ENCODE measurements at regions not wholly inside any gene's neighbourhood (a gene's known extent, or its start where the extent isn't known, plus 50 kb on each side); places are given as distances from the start of the nearest gene placed in this dataset.

- no peaks in the 10 kb centered on the region for H3K27me3 ChIP-seq
- intact Hi-C loops (cut with DNase I; ENCODE audit: low total_unique reads): loop anchor here (10.0 kb wide), 1 partner anchor 1316 kb away; no protein-coding TSS in a partner anchor
- H3K4me3 ChIP-seq: no peak overlapping the region
- H3K9me3 ChIP-seq: no peaks in the 10 kb centered on the region
- no peak overlapping the region for H3K27ac ChIP-seq
- TF ChIP-seq CTCF (IDR thresholded peaks at IDR 0.05) (no peak), POLR2A (IDR thresholded peaks at IDR 0.05) (no peak)
- DNase-seq: no peak
- no peaks in the 10 kb centered on the region for H3K36me3 ChIP-seq
- H3K4me1 ChIP-seq: no peaks in the 10 kb centered on the region
Measured at GRCh38 chr3:70870576-70870975, 558.1 kb upstream of the MDFIC2 start.

- no peaks in the 10 kb centered on the region for H3K27me3 ChIP-seq
- H3K36me3 ChIP-seq: no peaks in the 10 kb centered on the region
- no peak for DNase-seq
- no peak for TF ChIP-seq CTCF (IDR thresholded peaks at IDR 0.05)
- no peak for TF ChIP-seq POLR2A (IDR thresholded peaks at IDR 0.05)
- no peaks in the 10 kb centered on the region for H3K4me1 ChIP-seq
- intact Hi-C loops (cut with DNase I; ENCODE audit: low total_unique reads): no loop called here
- no peaks in the 10 kb centered on the region for H3K9me3 ChIP-seq
- no peak overlapping the region for H3K4me3 ChIP-seq
- no peak overlapping the region for H3K27ac ChIP-seq
Measured at GRCh38 chr3:70868561-70868960, 556.1 kb upstream of the MDFIC2 start.

GRCh38 chr3:70863049-70863448, 550.6 kb upstream of the MDFIC2 start:
- H3K9me3 ChIP-seq: no peaks in the 10 kb centered on the region
- H3K27me3 ChIP-seq: no peaks in the 10 kb centered on the region
- no peak for DNase-seq
- no peaks in the 10 kb centered on the region for H3K36me3 ChIP-seq
- H3K4me1 ChIP-seq: no peaks in the 10 kb centered on the region
- intact Hi-C loops (cut with DNase I; ENCODE audit: low total_unique reads): no loop called here
- H3K27ac ChIP-seq: no peak overlapping the region
- H3K4me3 ChIP-seq: no peak overlapping the region
- TF ChIP-seq POLR2A (IDR thresholded peaks at IDR 0.05) (no peak), CTCF (IDR thresholded peaks at IDR 0.05) (no peak)

- TF ChIP-seq CTCF (IDR thresholded peaks at IDR 0.05): no peak
- TF ChIP-seq POLR2A (IDR thresholded peaks at IDR 0.05): no peak
- Histone ChIP-seq H3K27me3 (no peaks in the 10 kb centered on the region), H3K27ac (peak overlapping the region; percentile 20 to 63), H3K9me3 (no peaks in the 10 kb centered on the region), H3K36me3 (no peaks in the 10 kb centered on the region), H3K4me1 (no peaks in the 10 kb centered on the region), H3K4me3 (no peak overlapping the region)
- intact Hi-C loops (cut with DNase I; ENCODE audit: low total_unique reads): no loop called here
- peak in 1 of 2 donors; percentile 44 for DNase-seq
Measured at GRCh38 chr3:70861855-70862254, 549.4 kb upstream of the MDFIC2 start.

- no peaks in the 10 kb centered on the region for H3K36me3 ChIP-seq
- H3K27me3 ChIP-seq: no peaks in the 10 kb centered on the region
- no peak for DNase-seq
- TF ChIP-seq POLR2A (IDR thresholded peaks at IDR 0.05) (no peak), CTCF (IDR thresholded peaks at IDR 0.05) (no peak)
- H3K4me3 ChIP-seq: no peak overlapping the region
- H3K4me1 ChIP-seq: no peaks in the 10 kb centered on the region
- intact Hi-C loops (cut with DNase I; ENCODE audit: low total_unique reads): no loop called here
- no peaks in the 10 kb centered on the region for H3K9me3 ChIP-seq
- peak overlapping the region in 1 of 2 donors; percentile 63 for H3K27ac ChIP-seq
Measured at GRCh38 chr3:70861234-70861633, 548.8 kb upstream of the MDFIC2 start.

All from uterus (tissue), 3 donors.